T-cell (primary cell): ENCODE measurements at regions not wholly inside any gene's neighbourhood (a gene's known extent, or its start where the extent isn't known, plus 50 kb on each side); places are given as distances from the start of the nearest gene placed in this dataset.

Experiments
- ATAC-seq, 4 experiments: fragments of 200-7000 bp in 3 of 4; fragments of 150-1000 bp in 1 of 4; cut with Tn5 transposase; replicated peaks in 1 of 4; 1 replicate in 3 of 4; 2 replicates in 1 of 4; pipeline ENCODE4 v1.10.0; 2021; ENCODE audit warnings: moderate library complexity in 3 of 4, mild to moderate bottlenecking in 2 of 4, moderate number of reproducible peaks in 1 of 4
- CTCF ChIA-PET, 2 donors: fragments of 300-600 bp; sonication (Branson Sonifier 250); formaldehyde crosslinking; loops; one replicate each; lab custom pipeline; 2022; ENCODE audit warnings: antibody characterized with exemption in 2 of 2; lab: Charles Lee
- POLR2A ChIA-PET, 2 donors: fragments of 300-600 bp; sonication (Branson Sonifier 250); formaldehyde crosslinking; loops; one replicate each; lab custom pipeline; 2022; ENCODE audit warnings: antibody characterized with exemption in 2 of 2; lab: Charles Lee
- DNase-seq, 35 experiments: peaks; one replicate each; pipeline versions ENCODE4 v3.0.0 to v3.0.0-alpha.2; 2013 to 2023
- H3K27ac ChIP-seq: one replicate; pipeline ENCODE4 v1.5.1; 2013; ENCODE audit warnings: low read length
- H3K27me3 ChIP-seq, 2 experiments: replicated peaks in 1 of 2; 1 replicate in 1 of 2; 2 replicates in 1 of 2; pipeline versions ENCODE4 v1.6.1 to v1.7.0; 2013; ENCODE audit warnings: low read length in 1 of 2, mixed read lengths in 1 of 2; ENCODE audit not compliant: control insufficient read depth in 2 of 2, insufficient read depth in 2 of 2; ENCODE audit errors: extremely low read depth in 1 of 2
- H3K36me3 ChIP-seq, 2 donors: 1 replicate in 1 of 2; 2 replicates in 1 of 2; pipeline versions ENCODE4 v1.6.1 to v1.7.0; 2013; ENCODE audit warnings: low read length in 1 of 2; ENCODE audit not compliant: control insufficient read depth in 2 of 2, insufficient read depth in 1 of 2; ENCODE audit errors: extremely low read depth in 1 of 2
- H3K4me1 ChIP-seq, 2 experiments: 1 replicate in 1 of 2; 2 replicates in 1 of 2; pipeline versions ENCODE4 v1.6.1 to v1.7.0; 2013; ENCODE audit warnings: low read length in 2 of 2, mixed read lengths in 1 of 2; ENCODE audit not compliant: insufficient read depth in 2 of 2, control insufficient read depth in 1 of 2; ENCODE audit errors: extremely low read depth in 1 of 2
- H3K4me3 ChIP-seq, 2 donors: 1 replicate in 1 of 2; 2 replicates in 1 of 2; pipeline versions ENCODE4 v1.5.1 to v1.7.0; 2013; ENCODE audit warnings: mild to moderate bottlenecking in 2 of 2, low read length in 1 of 2, moderate library complexity in 1 of 2; ENCODE audit not compliant: control insufficient read depth in 1 of 2; ENCODE audit errors: extremely low read depth in 1 of 2
- H3K9me3 ChIP-seq: 2 replicates; pipeline ENCODE4 v1.7.0; 2013
- H3K27ac Mint-ChIP-seq, 2 donors: one replicate each; pipeline ENCODE4 v1.8.0; 2020 to 2021; ENCODE audit warnings: mild to moderate bottlenecking in 2 of 2, mixed read lengths in 2 of 2
- H3K27me3 Mint-ChIP-seq, 2 donors: one replicate each; pipeline ENCODE4 v1.8.0; 2021 to 2022; ENCODE audit warnings: mixed read lengths in 2 of 2
- H3K36me3 Mint-ChIP-seq: one replicate; pipeline ENCODE4 v1.8.0; 2021; ENCODE audit warnings: mixed read lengths
- H3K4me1 Mint-ChIP-seq, 3 donors: one replicate each; pipeline ENCODE4 v1.8.0; 2020 to 2022; ENCODE audit warnings: mixed read lengths in 3 of 3, mild to moderate bottlenecking in 1 of 3
- H3K4me3 Mint-ChIP-seq, 3 donors: one replicate each; pipeline ENCODE4 v1.8.0; 2020 to 2022; ENCODE audit warnings: mild to moderate bottlenecking in 3 of 3, mixed read lengths in 3 of 3, moderate library complexity in 3 of 3
- H3K9me3 Mint-ChIP-seq, 3 donors: one replicate each; pipeline ENCODE4 v1.8.0; 2020 to 2022; ENCODE audit warnings: mixed read lengths in 3 of 3
- WGBS: methylation state at CpG from one replicate; pipeline ENCODE4 v1.1.5; 2013; ENCODE audit warnings: missing lambda C conversion rate; ENCODE audit not compliant: insufficient coverage; 5-methylcytosine and 5-hydroxymethylcytosine counted together

- no peak overlapping the region for H3K4me3 Mint-ChIP-seq
- no peaks in the 10 kb centered on the region for H3K4me1 Mint-ChIP-seq
- no peak for DNase-seq
- H3K27ac Mint-ChIP-seq = no peak overlapping the region
- ChIA-PET POLR2A (no interaction called here), CTCF (interaction anchor here in 1 of 2 donors (0.6 kb wide), 1 partner anchor 129 kb away, joined by 10 read pairs; no protein-coding TSS in a partner anchor)
- H3K4me3 ChIP-seq = no peak overlapping the region
- no peaks in the 10 kb centered on the region for H3K4me1 ChIP-seq
- H3K9me3 Mint-ChIP-seq = peaks cover 16 to 25% (median 21%) of the 10 kb centered on the region in 3 donors
- H3K27ac ChIP-seq = no peak overlapping the region
- H3K9me3 ChIP-seq = no peaks in the 10 kb centered on the region
- H3K27me3 Mint-ChIP-seq = peaks cover 6 to 8% of the 10 kb centered on the region in 2 donors
- H3K27me3 ChIP-seq = peaks cover 0 to 25% of the 10 kb centered on the region in 2 experiments
- no peak for ATAC-seq
- no peaks in the 10 kb centered on the region for H3K36me3 Mint-ChIP-seq
- H3K36me3 ChIP-seq = no peaks in the 10 kb centered on the region
These were observed 104.4 kb upstream of the CXCL14 start for GRCh38 chr5:135683189-135683588.

- no peak overlapping the region for H3K27ac ChIP-seq
- DNase-seq (no peak), ATAC-seq (no peak)
- POLR2A ChIA-PET = no interaction called here
- H3K4me1 Mint-ChIP-seq = no peaks in the 10 kb centered on the region
- peaks cover 0 to 19% of the 10 kb centered on the region in 2 experiments for H3K27me3 ChIP-seq
- no peaks in the 10 kb centered on the region for H3K4me1 ChIP-seq
- no peaks in the 10 kb centered on the region for H3K9me3 ChIP-seq
- H3K4me3 Mint-ChIP-seq = no peak overlapping the region
- H3K4me3 ChIP-seq = no peak overlapping the region
- H3K9me3 Mint-ChIP-seq = peaks cover 23 to 46% (median 31%) of the 10 kb centered on the region in 3 donors
- H3K36me3 Mint-ChIP-seq = no peaks in the 10 kb centered on the region
- peaks cover 0 to 5% of the 10 kb centered on the region in 2 donors for H3K27me3 Mint-ChIP-seq
- H3K36me3 ChIP-seq = no peaks in the 10 kb centered on the region
- CTCF ChIA-PET = no interaction called here
- no peak overlapping the region for H3K27ac Mint-ChIP-seq
- 93% methylated on average over 3 of the region's 5 CpGs for WGBS
These were observed 101.9 kb upstream of the CXCL14 start for GRCh38 chr5:135680713-135681112.

- Histone ChIP-seq H3K4me3 (no peak overlapping the region), H3K36me3 (no peaks in the 10 kb centered on the region), H3K27me3 (peaks cover 0 to 16% of the 10 kb centered on the region in 2 experiments), H3K4me1 (no peaks in the 10 kb centered on the region), H3K9me3 (no peaks in the 10 kb centered on the region), H3K27ac (no peak overlapping the region)
- Mint-ChIP-seq H3K4me1 (no peaks in the 10 kb centered on the region), H3K9me3 (peaks cover 23 to 47% (median 31%) of the 10 kb centered on the region in 3 donors), H3K27ac (no peak overlapping the region), H3K4me3 (no peak overlapping the region), H3K27me3 (peaks cover 0 to 4% of the 10 kb centered on the region in 2 donors), H3K36me3 (no peaks in the 10 kb centered on the region)
- ATAC-seq = no peak
- WGBS = 92% methylated on average over 2 of the region's 2 CpGs
- CTCF ChIA-PET = no interaction called here
- POLR2A ChIA-PET = no interaction called here
- no peak for DNase-seq
These were observed 100.0 kb upstream of the CXCL14 start for GRCh38 chr5:135678640-135679268.

GRCh38 chr5:135671966-135672365 lies 93.2 kb upstream of the CXCL14 start:
- CTCF ChIA-PET = interaction anchor here in 1 of 2 donors (0.6 kb wide), 1 partner anchor 15 kb away, joined by 3 read pairs; no protein-coding TSS in a partner anchor
- Histone ChIP-seq H3K9me3 (no peaks in the 10 kb centered on the region), H3K4me1 (no peaks in the 10 kb centered on the region), H3K27me3 (peaks cover 0 to 3% of the 10 kb centered on the region in 2 experiments), H3K36me3 (no peaks in the 10 kb centered on the region), H3K27ac (no peak overlapping the region), H3K4me3 (no peak overlapping the region)
- ATAC-seq = no peak
- DNase-seq = no peak
- H3K9me3 Mint-ChIP-seq = peaks cover 0 to 9% (median 7%) of the 10 kb centered on the region in 3 donors
- H3K4me1 Mint-ChIP-seq = no peaks in the 10 kb centered on the region
- H3K4me3 Mint-ChIP-seq = no peak overlapping the region
- WGBS = 20% methylated on average over 1 of the region's 3 CpGs
- no peaks in the 10 kb centered on the region for H3K36me3 Mint-ChIP-seq
- H3K27me3 Mint-ChIP-seq = peaks cover 10 to 19% of the 10 kb centered on the region in 2 donors
- POLR2A ChIA-PET = no interaction called here
- H3K27ac Mint-ChIP-seq = no peak overlapping the region

- H3K36me3 Mint-ChIP-seq = no peaks in the 10 kb centered on the region
- H3K9me3 ChIP-seq = no peaks in the 10 kb centered on the region
- H3K4me3 ChIP-seq = no peak overlapping the region
- no peaks in the 10 kb centered on the region for H3K36me3 ChIP-seq
- CTCF ChIA-PET = no interaction called here
- H3K27ac ChIP-seq = no peak overlapping the region
- peaks cover 0 to 3% of the 10 kb centered on the region in 2 experiments for H3K27me3 ChIP-seq
- H3K4me3 Mint-ChIP-seq = no peak overlapping the region
- H3K27ac Mint-ChIP-seq = peak overlapping the region in 1 of 2 donors; percentile 10
- POLR2A ChIA-PET = no interaction called here
- H3K4me1 ChIP-seq = no peaks in the 10 kb centered on the region
- peaks cover 0 to 5% (median 3%) of the 10 kb centered on the region in 3 donors for H3K9me3 Mint-ChIP-seq
- ATAC-seq = no peak
- no peaks in the 10 kb centered on the region for H3K4me1 Mint-ChIP-seq
- DNase-seq = no peak
- WGBS = no CpG with 5 or more reads among the region's 5 CpGs
- peaks cover 10 to 27% of the 10 kb centered on the region in 2 donors for H3K27me3 Mint-ChIP-seq
These were observed 92.4 kb upstream of the CXCL14 start for GRCh38 chr5:135671052-135671705.

GRCh38 chr5:135670588-135670987 lies 91.8 kb upstream of the CXCL14 start:
- H3K36me3 Mint-ChIP-seq = no peaks in the 10 kb centered on the region
- no peak overlapping the region for H3K4me3 Mint-ChIP-seq
- no peaks in the 10 kb centered on the region for H3K4me1 Mint-ChIP-seq
- 90% methylated on average over 2 of the region's 6 CpGs for WGBS
- peaks cover 15 to 30% of the 10 kb centered on the region in 2 donors for H3K27me3 Mint-ChIP-seq
- Histone ChIP-seq H3K9me3 (no peaks in the 10 kb centered on the region), H3K4me1 (no peaks in the 10 kb centered on the region), H3K27ac (no peak overlapping the region), H3K36me3 (no peaks in the 10 kb centered on the region), H3K27me3 (peaks cover 0 to 6% of the 10 kb centered on the region in 2 experiments), H3K4me3 (no peak overlapping the region)
- no peak overlapping the region for H3K27ac Mint-ChIP-seq
- H3K9me3 Mint-ChIP-seq = no peaks in the 10 kb centered on the region
- ChIA-PET POLR2A (no interaction called here), CTCF (no interaction called here)
- no peak for DNase-seq
- ATAC-seq = no peak
